Loucy (cell line): ENCODE measurements at regions not wholly inside any gene's neighbourhood (a gene's known extent, or its start where the extent isn't known, plus 50 kb on each side); places are given as distances from the start of the nearest gene placed in this dataset.

Source experiments
- CTCF ChIP-seq: fragments of 200-600 bp; sonication (generic); conservative IDR thresholded peaks from 2 replicates; pipeline ENCODE4 v1.5.1; 2014; ENCODE audit warnings: mild to moderate bottlenecking, antibody characterized with exemption, low read length
- EZH2phosphoT487 ChIP-seq: fragments of 200-600 bp; IDR thresholded peaks from 2 replicates; pipeline ENCODE4 v1.6.1; 2018; ENCODE audit warnings: antibody characterized with exemption, mild to moderate bottlenecking, moderate library complexity, borderline replicate concordance

DNA sequence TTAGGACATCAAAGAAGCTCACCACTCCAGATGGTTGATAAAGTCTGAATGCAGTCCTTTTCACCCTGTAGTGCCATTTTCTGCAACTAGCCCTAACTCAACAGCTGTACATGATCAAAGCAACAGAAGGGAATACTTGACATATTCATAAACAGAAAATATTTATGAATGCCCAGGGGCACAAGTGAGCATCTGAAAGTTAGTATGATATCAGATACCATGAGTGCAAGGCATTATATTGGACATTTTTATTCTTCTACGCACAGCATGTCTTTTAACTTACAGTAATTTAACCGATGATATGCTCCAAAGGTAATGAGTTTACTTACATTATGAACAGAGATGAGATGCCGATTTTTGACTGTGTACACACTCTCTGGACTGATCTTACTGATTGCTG is 142.0 kb downstream of the MCHR2 start:
- TF ChIP-seq CTCF (no peak), EZH2phosphoT487 (no peak)
